Neural cell (in vitro differentiated cells): ENCODE measurements at regions not wholly inside any gene's neighbourhood (a gene's known extent, or its start where the extent isn't known, plus 50 kb on each side); places are given as distances from the start of the nearest gene placed in this dataset.
"Not testable (repeated sequence)": the region's sequence is repeated elsewhere in the genome, so short reads cannot be mapped to it uniquely, and the experiment has no call there.

ENCODE experiments used
- H2AFZ ChIP-seq: fragments of 200-600, 300-800 bp; sonication (generic), shearing (Covaris generic); 2 replicates; pipeline ENCODE4 v1.6.0; 2014; ENCODE audit warnings: low read depth, mild to moderate bottlenecking, antibody characterized with exemption, low read length, moderate library complexity
- H3F3A ChIP-seq: fragments of 200-600 bp; shearing (Covaris generic); 2 replicates; pipeline ENCODE4 v1.6.1; 2016; ENCODE audit warnings: mild to moderate bottlenecking, moderate library complexity, mixed read lengths, antibody characterized with exemption, low read length; ENCODE audit not compliant: insufficient read depth, poor library complexity, severe bottlenecking
- H3K27ac ChIP-seq: fragments of 200-600, 300-800 bp; sonication (generic), shearing (Covaris generic); 2 replicates; pipeline ENCODE4 v1.5.1; 2014; ENCODE audit warnings: mild to moderate bottlenecking, low read length, moderate library complexity
- H3K27me3 ChIP-seq: fragments of 300-800, 200-600 bp; sonication (generic), shearing (Covaris generic); 2 replicates; pipeline ENCODE4 v1.6.0; 2014; ENCODE audit warnings: mild to moderate bottlenecking, low read depth, low read length, moderate library complexity; ENCODE audit not compliant: insufficient read depth
- H3K36me3 ChIP-seq: fragments of 300-800, 200-600 bp; sonication (generic), shearing (Covaris generic); 2 replicates; pipeline ENCODE4 v1.5.1; 2014; ENCODE audit warnings: mild to moderate bottlenecking, antibody characterized with exemption, low read length, moderate library complexity; ENCODE audit not compliant: insufficient read depth
- H3K4me2 ChIP-seq: fragments of 300-800, 200-600 bp; sonication (generic), shearing (Covaris generic); 2 replicates; pipeline ENCODE4 v1.6.0; 2014; ENCODE audit warnings: mild to moderate bottlenecking, low read length
- H3K4me3 ChIP-seq: fragments of 300-800, 200-600 bp; sonication (generic), shearing (Covaris generic); 2 replicates; pipeline ENCODE4 v1.5.1; 2014; ENCODE audit warnings: mild to moderate bottlenecking, low read length, moderate library complexity
- H3K79me2 ChIP-seq: fragments of 200-600 bp; shearing (Covaris generic); replicated peaks from 2 replicates; pipeline ENCODE4 v1.6.0; 2014; ENCODE audit warnings: mild to moderate bottlenecking, low read length, moderate library complexity; ENCODE audit not compliant: insufficient read depth
- H3K9ac ChIP-seq: fragments of 300-800, 200-600 bp; sonication (generic), shearing (Covaris generic); 2 replicates; pipeline ENCODE4 v1.6.1; 2016; ENCODE audit warnings: mild to moderate bottlenecking, low read length, mixed read lengths
- H3K9me2 ChIP-seq: fragments of 200-600 bp; shearing (Covaris generic); 2 replicates; pipeline ENCODE4 v1.6.1; 2016; ENCODE audit warnings: mild to moderate bottlenecking, low read length, mixed read lengths; ENCODE audit not compliant: insufficient read depth
- H3K9me3 ChIP-seq: fragments of 200-600, 300-800 bp; sonication (generic), shearing (Covaris generic); 2 replicates; pipeline ENCODE4 v1.6.1; 2016; ENCODE audit warnings: mild to moderate bottlenecking, mixed run types, low read length, moderate library complexity, mixed read lengths
- H4K20me1 ChIP-seq: fragments of 200-600 bp; shearing (Covaris generic); 2 replicates; pipeline ENCODE4 v1.6.1; 2016; ENCODE audit warnings: mild to moderate bottlenecking, mixed run types; ENCODE audit not compliant: insufficient read depth
- CTCF ChIP-seq: fragments of 450-650 bp; IDR thresholded peaks from 2 replicates; pipeline ENCODE4 v1.5.1; 2014; ENCODE audit warnings: antibody characterized with exemption, mild to moderate bottlenecking, moderate library complexity; ENCODE audit not compliant: poor library complexity, severe bottlenecking
- EP300 ChIP-seq: fragments of 450-650 bp; conservative IDR thresholded peaks from 2 replicates; pipeline ENCODE4 v1.6.1; 2014; ENCODE audit warnings: antibody characterized with exemption, mild to moderate bottlenecking, moderate library complexity; ENCODE audit not compliant: poor library complexity, severe bottlenecking
- EZH2 ChIP-seq: fragments of 200-600, 300-800 bp; shearing (Covaris generic), sonication (generic); IDR thresholded peaks from 2 replicates; pipeline ENCODE4 v1.6.1; 2014; ENCODE audit warnings: antibody characterized with exemption, low read length, borderline replicate concordance, mild to moderate bottlenecking; ENCODE audit not compliant: insufficient read depth, poor library complexity, severe bottlenecking
- MXI1 ChIP-seq: fragments of 450-650 bp; conservative IDR thresholded peaks from 2 replicates; pipeline ENCODE4 v1.6.1; 2014; ENCODE audit warnings: antibody characterized with exemption, mild to moderate bottlenecking; ENCODE audit not compliant: poor library complexity, severe bottlenecking
- POLR2AphosphoS5 ChIP-seq: IDR thresholded peaks from 2 replicates; pipeline ENCODE4 v1.6.1; 2012
- RAD21 ChIP-seq: fragments of 450-650 bp; conservative IDR thresholded peaks from 2 replicates; pipeline ENCODE4 v1.6.1; 2014; ENCODE audit warnings: antibody characterized with exemption, mild to moderate bottlenecking, moderate library complexity
- REST ChIP-seq: IDR thresholded peaks from 2 replicates; pipeline ENCODE4 v1.6.1; 2012; ENCODE audit warnings: borderline replicate concordance
- SMC3 ChIP-seq: fragments of 450-650 bp; conservative IDR thresholded peaks from 2 replicates; pipeline ENCODE4 v1.6.1; 2014; ENCODE audit warnings: antibody characterized with exemption, mild to moderate bottlenecking, moderate library complexity; ENCODE audit not compliant: poor library complexity
- TAF1 ChIP-seq: IDR thresholded peaks from 2 replicates; pipeline ENCODE4 v1.6.1; 2012; ENCODE audit warnings: low read depth

GRCh38 chrX:107374132-107374531 lies 75.3 kb upstream of the FRMPD3 start:
- no peak overlapping the region for H3K27ac ChIP-seq
- no peaks in the 10 kb centered on the region for H3K36me3 ChIP-seq
- H3K79me2 ChIP-seq, result no peaks in the 10 kb centered on the region
- H3K4me2 ChIP-seq, result no peak overlapping the region
- no peaks in the 10 kb centered on the region for H3K27me3 ChIP-seq
- H3K4me3 ChIP-seq, result no peak overlapping the region
- no peaks in the 10 kb centered on the region for H3K9me3 ChIP-seq
- no peaks in the 10 kb centered on the region for H4K20me1 ChIP-seq
- no peak overlapping the region for H2AFZ ChIP-seq
- H3F3A ChIP-seq, result no peaks in the 10 kb centered on the region
- no peak overlapping the region for H3K9ac ChIP-seq
- H3K9me2 ChIP-seq, result no peaks in the 10 kb centered on the region
- TF ChIP-seq CTCF (no peak), EZH2 (no peak)

GRCh38 chrX:107374831-107375230 lies 74.6 kb upstream of the FRMPD3 start:
- H4K20me1 ChIP-seq, result no peaks in the 10 kb centered on the region
- H3K27ac ChIP-seq, result no peak overlapping the region
- no peak overlapping the region for H3K4me3 ChIP-seq
- H3K27me3 ChIP-seq, result no peaks in the 10 kb centered on the region
- no peaks in the 10 kb centered on the region for H3K9me3 ChIP-seq
- H3K36me3 ChIP-seq, result no peaks in the 10 kb centered on the region
- H3K4me2 ChIP-seq, result no peak overlapping the region
- no peak overlapping the region for H3K9ac ChIP-seq
- TF ChIP-seq SMC3 (no peak), MXI1 (no peak), TAF1 (no peak), POLR2AphosphoS5 (no peak), RAD21 (no peak), EP300 (no peak), CTCF (no peak), REST (no peak), EZH2 (no peak)
- H3F3A ChIP-seq, result no peaks in the 10 kb centered on the region
- H2AFZ ChIP-seq, result no peak overlapping the region
- no peaks in the 10 kb centered on the region for H3K79me2 ChIP-seq
- no peaks in the 10 kb centered on the region for H3K9me2 ChIP-seq

GRCh38 chrX:107376186-107376585 lies 73.3 kb upstream of the FRMPD3 start:
- H3K9ac ChIP-seq, H3K4me2 ChIP-seq, H4K20me1 ChIP-seq, H3K27me3 ChIP-seq, H3K9me3 ChIP-seq, H3K27ac ChIP-seq, H2AFZ ChIP-seq, H3K9me2 ChIP-seq, H3K79me2 ChIP-seq, H3K36me3 ChIP-seq, H3K4me3 ChIP-seq, H3F3A ChIP-seq: not testable (repeated sequence)
